HG03159 (cell line): ENCODE measurements at regions not wholly inside any gene's neighbourhood (a gene's known extent, or its start where the extent isn't known, plus 50 kb on each side); places are given as distances from the start of the nearest gene placed in this dataset.

Source experiments
- ATAC-seq: cut with Tn5 transposase; IDR thresholded peaks from one replicate; pipeline ENCODE4 v1.9.1; 2021; ENCODE audit warnings: mild to moderate bottlenecking, moderate library complexity; ENCODE audit not compliant: unreplicated experiment

DNA sequence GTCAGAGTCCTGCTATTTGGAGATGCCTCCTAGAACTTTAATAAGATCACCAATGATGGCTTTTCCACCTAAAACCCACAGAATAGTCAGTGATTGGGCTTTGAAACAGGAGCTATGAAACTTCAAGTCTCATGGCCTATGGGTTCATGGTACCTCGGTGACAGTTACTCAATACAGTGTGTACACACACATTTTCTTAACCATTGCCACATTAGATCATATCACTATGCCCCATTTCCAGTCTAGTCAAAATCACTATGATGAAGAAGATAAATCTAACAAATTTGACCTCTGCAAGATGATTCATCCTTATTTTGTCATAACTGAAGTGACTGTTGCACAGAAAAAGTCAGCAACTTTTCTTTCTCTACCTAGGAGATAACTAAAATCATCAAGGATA, 86.8 kb upstream of the OR13F1 start:
- ATAC-seq = no peak

DNA sequence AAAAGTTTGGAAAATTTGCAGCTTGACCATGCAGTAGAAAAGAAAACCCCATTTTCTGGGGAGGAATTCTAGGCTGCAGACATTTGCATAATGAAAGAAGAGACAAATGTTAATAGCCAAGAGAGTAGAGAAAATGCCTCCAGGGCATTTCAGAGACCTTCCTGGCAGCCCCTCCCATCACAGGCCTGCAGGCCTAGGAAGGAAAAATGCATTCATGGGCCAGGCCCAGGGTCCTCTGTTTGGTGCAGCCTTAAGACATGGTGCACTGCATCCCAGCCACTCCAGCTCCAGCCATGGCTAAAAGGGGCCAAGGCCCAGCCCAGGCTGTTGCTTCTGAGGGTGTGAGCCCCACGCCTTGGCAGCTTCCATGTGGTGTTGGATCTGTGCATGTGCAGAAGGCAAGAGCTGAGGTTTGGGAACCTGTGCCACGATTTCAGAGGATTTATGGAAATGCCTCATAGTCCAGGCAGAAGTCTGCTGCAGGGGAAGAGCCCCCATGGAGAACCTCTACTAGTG, 75.0 kb upstream of the OR13F1 start:
- ATAC-seq = no peak

DNA sequence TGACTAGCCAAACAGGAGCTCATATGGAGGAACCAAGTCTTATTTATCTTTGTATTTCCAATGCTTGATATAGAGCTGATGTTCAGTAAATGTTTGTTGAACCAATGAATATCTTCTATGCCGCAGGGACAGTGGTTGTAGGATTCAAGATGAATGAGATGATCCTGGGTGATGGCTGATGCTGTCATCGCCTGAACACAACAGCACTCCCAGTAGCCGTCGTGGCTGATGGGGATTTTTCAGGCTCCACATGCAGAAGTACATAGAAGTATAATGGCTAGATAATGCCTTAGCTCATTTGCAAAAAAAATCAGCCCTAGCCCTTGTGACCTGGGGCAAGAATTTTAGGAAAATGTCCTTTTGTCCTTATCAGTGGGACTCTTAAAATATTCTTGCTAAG, 69.0 kb upstream of the OR13F1 start:
- ATAC-seq = no peak

DNA sequence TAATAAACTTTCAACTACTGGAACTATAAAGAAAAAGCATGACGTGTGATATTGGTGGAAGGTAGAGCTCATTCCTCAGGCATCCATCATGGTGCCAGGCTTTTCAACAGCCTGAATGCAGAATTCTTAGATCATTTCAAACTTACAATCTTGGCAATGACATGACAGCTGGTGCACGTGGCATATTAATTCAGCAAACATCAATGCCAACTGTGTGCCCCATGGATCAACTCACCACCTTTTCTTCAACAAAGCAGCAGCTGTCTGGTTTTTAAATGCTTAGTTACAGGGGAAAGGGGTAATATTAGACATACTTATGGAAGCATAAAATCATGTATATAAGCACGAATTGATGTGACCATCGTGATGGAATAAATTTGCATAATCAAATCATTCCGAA, 56.0 kb upstream of the OR13F1 start:
- no peak for ATAC-seq
